ENCODE measurements at regions not wholly inside any gene's neighbourhood (a gene's known extent, or its start where the extent isn't known, plus 50 kb on each side); places are given as distances from the start of the nearest gene placed in this dataset.

GRCh38 chr2:158048327-158048726, 53.3 kb upstream of the UPP2 start:
- H2BK20ac ChIP-seq (ENCODE audit: low read length), result no peak overlapping the region
- H3K23ac ChIP-seq (ENCODE audit: insufficient read length), result no peak overlapping the region
- no peak overlapping the region for H3K9ac ChIP-seq (replicated peaks in 1 of 4; ENCODE audit: extremely low read depth in 1 of 4, low read depth in 3 of 4, low read length in 3 of 4)
- H3K18ac ChIP-seq (ENCODE audit: extremely low read depth, low read length), result no peak overlapping the region
- no peaks in the 10 kb centered on the region for H4K20me1 ChIP-seq (replicated peaks in 1 of 2; ENCODE audit: control insufficient read depth in 1 of 2, insufficient read depth in 2 of 2, low read length in 2 of 2)
- H2BK12ac ChIP-seq (ENCODE audit: low read depth, low read length), result no peak overlapping the region
- ChIA-PET POLR2A (ENCODE audit: partially characterized antibody) (no interaction called here), CTCF (ENCODE audit: partially characterized antibody) (interaction anchor here (4.0 to 4.3 kb wide), 2 partner anchors 14 to 706 kb away, joined by 18 to 32 read pairs; no protein-coding TSS in a partner anchor)
- WGBS, 2 experiments (ENCODE audit: extremely low coverage in 1 of 2, insufficient coverage in 1 of 2, insufficient read length in 1 of 2, insufficient replicate concordance in 2 of 2, low coverage in 1 of 2, low lambda C conversion rate in 2 of 2, missing lambda C conversion rate in 1 of 2), result 85% methylated on average over 3 of the region's 3 CpGs; no CpG with 5 or more reads in 1 of the 2 experiments
- no peaks in the 10 kb centered on the region for H3K79me1 ChIP-seq (ENCODE audit: low read depth, low read length)
- no peak overlapping the region for H2AFZ ChIP-seq (ENCODE audit: low read length)
- no peak overlapping the region for H4K5ac ChIP-seq (ENCODE audit: insufficient read length, low read depth, low read length)
- H3K56ac ChIP-seq (replicated peaks; ENCODE audit: insufficient read length, low read depth, low read length), result no peak overlapping the region
- H3K23me2 ChIP-seq (ENCODE audit: low read depth, low read length), result no peaks in the 10 kb centered on the region
- no peak overlapping the region for H2BK15ac ChIP-seq (ENCODE audit: low read length)
- TF ChIP-seq TCF12 (IDR thresholded peaks at IDR 0.05; ENCODE audit: low read depth, low read length) (no peak), FOSL1 (IDR thresholded peaks at IDR 0.05; ENCODE audit: insufficient read depth, low read depth, low read length) (no peak), USF2 (IDR thresholded peaks at IDR 0.05; ENCODE audit: low read length) (no peak), KDM5A (IDR thresholded peaks at IDR 0.05; ENCODE audit: low read length) (no peak), POLR2A (IDR thresholded peaks at IDR 0.05; ENCODE audit: control extremely low read depth in 1 of 2, low read depth in 2 of 2, low read length in 2 of 2) (no peak), GTF2F1 (IDR thresholded peaks at IDR 0.05; ENCODE audit: borderline replicate concordance, low read depth, low read length) (no peak), SP1 (IDR thresholded peaks at IDR 0.05; ENCODE audit: low read depth, low read length) (no peak), CHD2 (IDR thresholded peaks at IDR 0.05; ENCODE audit: low read length) (no peak)
- no peak overlapping the region for H3K27ac ChIP-seq (ENCODE audit: low read depth, low read length)
- H3K4me3 ChIP-seq (ENCODE audit: extremely low read depth in 1 of 4, insufficient read depth in 2 of 4, low read depth in 3 of 4, low read length in 4 of 4), result no peak overlapping the region
- H3K4ac ChIP-seq (replicated peaks; ENCODE audit: insufficient read length, low read depth, low read length), result no peak overlapping the region
- no peaks in the 10 kb centered on the region for H3K9me3 ChIP-seq (ENCODE audit: insufficient read depth in 2 of 2, low read depth in 1 of 2, low read length in 1 of 2)
- H2BK5ac ChIP-seq (ENCODE audit: low read depth, low read length), result no peak overlapping the region
- H3K14ac ChIP-seq (ENCODE audit: insufficient read length), result no peak overlapping the region
- H2BK120ac ChIP-seq (replicated peaks; ENCODE audit: low read depth, low read length), result no peak overlapping the region
- no peak overlapping the region for H2AK5ac ChIP-seq (ENCODE audit: low read depth, low read length)
- H4K91ac ChIP-seq (replicated peaks; ENCODE audit: insufficient read length, low read length), result no peak overlapping the region
- no peaks in the 10 kb centered on the region for H3K36me3 ChIP-seq (ENCODE audit: control insufficient read depth in 2 of 4, insufficient read depth in 4 of 4, low read length in 3 of 4)
- no peak overlapping the region for H3K4me2 ChIP-seq (ENCODE audit: insufficient read depth in 1 of 2, low read depth in 2 of 2, low read length in 2 of 2)
- no peak for DNase-seq (ENCODE audit: low read depth in 1 of 2, low spot score in 2 of 2)
- no peak overlapping the region for H4K8ac ChIP-seq (ENCODE audit: extremely low read depth, insufficient read depth, low read length)
- H3K27me3 ChIP-seq (replicated peaks in 1 of 4; ENCODE audit: control insufficient read depth in 3 of 4, extremely low read depth in 1 of 4, insufficient read depth in 3 of 4, low read length in 3 of 4), result no peaks in the 10 kb centered on the region
- no peaks in the 10 kb centered on the region for H3K4me1 ChIP-seq (replicated peaks in 1 of 4; ENCODE audit: control insufficient read depth in 3 of 4, insufficient read depth in 4 of 4, low read length in 3 of 4)
- no peak for FAIRE-seq
- H3K79me2 ChIP-seq (ENCODE audit: control insufficient read depth in 1 of 2, insufficient read depth in 2 of 2, low read length in 2 of 2), result no peaks in the 10 kb centered on the region

Measured in H1 (cell line).